DOHH2 (cell line): ENCODE measurements at regions not wholly inside any gene's neighbourhood (a gene's known extent, or its start where the extent isn't known, plus 50 kb on each side); places are given as distances from the start of the nearest gene placed in this dataset.
A peak's percentile ranks its signal among the peaks of the same experiment; 100 is the strongest.

Experiments
- H3F3A ChIP-seq: fragments of 200-600 bp; sonication (generic), shearing (Covaris generic); 2 replicates; pipeline ENCODE4 v1.6.0; 2016; ENCODE audit warnings: antibody characterized with exemption, mild to moderate bottlenecking; ENCODE audit not compliant: control insufficient read depth, insufficient read depth
- H3K27ac ChIP-seq: fragments of 200-600 bp; sonication (generic); 2 replicates; pipeline ENCODE4 v1.5.1; 2014; ENCODE audit warnings: low read depth, mild to moderate bottlenecking, low read length, moderate library complexity
- H3K27me3 ChIP-seq: fragments of 200-600 bp; sonication (generic); 2 replicates; pipeline ENCODE4 v1.6.1; 2014; ENCODE audit warnings: mild to moderate bottlenecking, low read length, mixed read lengths; ENCODE audit not compliant: control insufficient read depth
- H3K36me3 ChIP-seq: fragments of 200-600 bp; sonication (generic); 2 replicates; pipeline ENCODE4 v1.6.1; 2014; ENCODE audit warnings: mild to moderate bottlenecking, low read length, moderate library complexity, mixed read lengths; ENCODE audit not compliant: control insufficient read depth
- H3K4me1 ChIP-seq: fragments of 200-600 bp; sonication (generic); 2 replicates; pipeline ENCODE4 v1.6.1; 2014; ENCODE audit warnings: mild to moderate bottlenecking, low read length, mixed read lengths; ENCODE audit not compliant: control insufficient read depth
- H3K4me2 ChIP-seq: fragments of 200-600 bp; sonication (generic); 2 replicates; pipeline ENCODE4 v1.6.0; 2014; ENCODE audit warnings: mild to moderate bottlenecking, low read length, moderate library complexity
- H3K4me3 ChIP-seq: fragments of 200-600 bp; sonication (generic); 2 replicates; pipeline ENCODE4 v1.5.1; 2014; ENCODE audit warnings: mild to moderate bottlenecking, low read length, mixed read lengths
- H3K79me2 ChIP-seq: fragments of 200-600 bp; sonication (generic); 2 replicates; pipeline ENCODE4 v1.6.1; 2014; ENCODE audit warnings: mild to moderate bottlenecking, low read length, mixed read lengths; ENCODE audit not compliant: control insufficient read depth
- H3K9me2 ChIP-seq: fragments of 200-600 bp; sonication (generic); replicated peaks from 2 replicates; pipeline ENCODE4 v1.6.1; 2014; ENCODE audit warnings: mild to moderate bottlenecking, low read length, mixed read lengths; ENCODE audit not compliant: control insufficient read depth
- H3K9me3 ChIP-seq: fragments of 200-600 bp; sonication (generic); 2 replicates; pipeline ENCODE4 v1.6.1; 2014; ENCODE audit warnings: antibody characterized with exemption, low read length, mixed read lengths; ENCODE audit not compliant: control insufficient read depth, insufficient read depth
- H4K20me1 ChIP-seq: fragments of 200-600 bp; sonication (generic); 2 replicates; pipeline ENCODE4 v1.6.0; 2014; ENCODE audit warnings: low read depth, mild to moderate bottlenecking, antibody characterized with exemption, low read length, moderate library complexity; ENCODE audit not compliant: control insufficient read depth, insufficient read depth
- CTCF ChIP-seq: fragments of 200-600 bp; sonication (generic); IDR thresholded peaks from one replicate; pipeline ENCODE4 v1.5.1; 2014; ENCODE audit warnings: antibody characterized with exemption, mild to moderate bottlenecking, low read depth, low read length; ENCODE audit not compliant: poor library complexity, severe bottlenecking
- EZH2phosphoT487 ChIP-seq: fragments of 200-600 bp; sonication (generic); IDR thresholded peaks from 2 replicates; pipeline ENCODE4 v1.6.1; 2017; ENCODE audit warnings: borderline replicate concordance, mild to moderate bottlenecking, antibody characterized with exemption, low read length, moderate library complexity, mixed read lengths

DNA sequence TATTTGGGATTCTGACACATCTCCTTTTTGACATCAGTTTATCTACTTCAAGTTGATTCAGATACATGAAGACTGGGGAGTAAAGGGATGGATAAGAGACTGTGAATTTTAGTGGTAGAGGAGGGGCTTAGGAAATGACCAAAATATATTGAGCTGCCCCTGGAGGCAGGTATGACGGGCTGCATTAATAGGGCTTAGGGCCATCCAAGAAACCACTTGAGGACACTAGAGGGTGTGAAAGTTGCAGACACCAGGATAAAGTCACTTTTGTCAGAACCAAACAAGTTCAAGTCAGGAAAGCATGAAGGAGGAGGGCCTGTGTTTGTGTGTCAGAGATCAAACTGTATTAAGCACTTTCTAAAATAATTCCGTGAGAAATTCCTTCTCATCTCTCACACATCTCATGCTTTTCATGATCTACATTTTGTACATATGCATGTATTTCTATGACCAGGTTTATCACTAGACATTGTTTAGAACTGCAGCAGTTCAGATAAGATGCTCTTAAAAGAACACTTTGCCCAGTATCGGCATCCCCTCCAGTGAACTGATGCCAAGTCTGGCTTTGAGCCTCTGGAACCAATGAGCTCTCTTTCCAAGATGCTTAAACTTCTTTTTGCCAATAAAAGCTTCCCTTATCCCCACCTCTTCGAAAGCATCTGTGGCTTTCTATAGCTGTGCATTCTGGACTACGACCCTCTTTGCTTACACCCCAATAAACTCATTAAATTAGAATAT lies 136.9 kb downstream of the SLC38A1 start:
- TF ChIP-seq EZH2phosphoT487 (no peak), CTCF (peak; percentile 10)
- peaks cover 46% of the 10 kb centered on the region for H3K27me3 ChIP-seq
- no peak overlapping the region for H3K4me3 ChIP-seq
- no peaks in the 10 kb centered on the region for H3K36me3 ChIP-seq
- no peaks in the 10 kb centered on the region for H3K4me1 ChIP-seq
- no peaks in the 10 kb centered on the region for H3K9me2 ChIP-seq
- no peaks in the 10 kb centered on the region for H3F3A ChIP-seq
- no peaks in the 10 kb centered on the region for H3K9me3 ChIP-seq
- no peaks in the 10 kb centered on the region for H3K79me2 ChIP-seq
- H4K20me1 ChIP-seq, result no peaks in the 10 kb centered on the region
- H3K4me2 ChIP-seq, result no peak overlapping the region
- H3K27ac ChIP-seq, result no peak overlapping the region

- peaks cover 3% of the 10 kb centered on the region; the same call in 1 of the 2 replicates for H3K4me1 ChIP-seq
- H3K4me2 ChIP-seq, result no peak overlapping the region
- H3K4me3 ChIP-seq, result no peak overlapping the region
- TF ChIP-seq EZH2phosphoT487 (no peak), CTCF (no peak)
- no peaks in the 10 kb centered on the region for H3K79me2 ChIP-seq
- H3K27ac ChIP-seq, result no peak overlapping the region
- H3K36me3 ChIP-seq, result no peaks in the 10 kb centered on the region
- no peaks in the 10 kb centered on the region for H3F3A ChIP-seq
- no peaks in the 10 kb centered on the region for H3K9me3 ChIP-seq
- H4K20me1 ChIP-seq, result no peaks in the 10 kb centered on the region
- peaks cover 50% of the 10 kb centered on the region for H3K27me3 ChIP-seq
- no peaks in the 10 kb centered on the region for H3K9me2 ChIP-seq
Observed at GRCh38 chr12:46127656-46128055, 137.3 kb upstream of the SCAF11 start.

DNA sequence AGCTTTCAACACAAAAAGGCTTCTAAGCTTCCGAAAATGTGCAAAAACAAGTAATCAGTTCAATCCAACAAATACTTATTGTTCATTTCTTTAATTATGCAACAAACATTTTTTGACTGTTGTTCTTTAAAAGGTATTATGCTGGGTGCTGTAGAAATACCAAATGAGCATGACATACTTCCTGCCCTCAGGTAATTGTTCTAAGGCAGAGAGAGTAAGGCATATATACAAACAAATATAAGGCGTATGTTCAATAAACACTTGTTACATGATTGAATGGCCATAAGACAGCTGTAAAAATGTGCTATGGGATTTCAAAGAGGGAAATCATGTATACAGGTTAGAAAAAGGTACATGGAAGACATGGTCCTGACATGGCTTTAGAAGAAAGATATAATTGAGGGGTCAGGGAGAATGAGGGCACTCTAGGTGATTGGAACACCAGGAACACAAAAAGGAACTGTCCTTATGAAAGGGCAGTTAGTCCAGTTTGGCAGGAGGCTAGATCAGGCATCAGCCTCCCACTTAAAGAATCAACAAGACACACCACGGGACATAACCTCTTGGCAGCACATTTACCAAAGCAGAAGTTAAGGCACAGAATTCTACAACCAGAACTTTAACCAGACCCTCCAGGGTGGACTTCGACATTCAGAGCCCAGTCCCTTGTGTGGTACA lies 135.8 kb upstream of the SCAF11 start:
- Histone ChIP-seq H3K9me2 (no peaks in the 10 kb centered on the region), H3K9me3 (no peaks in the 10 kb centered on the region), H3K27me3 (peaks cover 55% of the 10 kb centered on the region), H3K4me3 (no peak overlapping the region), H3F3A (no peaks in the 10 kb centered on the region), H3K36me3 (no peaks in the 10 kb centered on the region), H3K27ac (no peak overlapping the region), H4K20me1 (no peaks in the 10 kb centered on the region), H3K4me2 (no peak overlapping the region), H3K4me1 (peaks cover 3% of the 10 kb centered on the region; the same call in 1 of the 2 replicates), H3K79me2 (no peaks in the 10 kb centered on the region)
- TF ChIP-seq EZH2phosphoT487, result no peak
- no peak for TF ChIP-seq CTCF
